H1 (cell line): ENCODE measurements at regions not wholly inside any gene's neighbourhood (a gene's known extent, or its start where the extent isn't known, plus 50 kb on each side); places are given as distances from the start of the nearest gene placed in this dataset.

ENCODE experiments used
- CTCF ChIA-PET: fragments of 300-600 bp; sonication (Branson Sonifier 250); formaldehyde crosslinking; loops from one replicate; lab custom pipeline; 2021; ENCODE audit not compliant: partially characterized antibody; lab: Charles Lee
- POLR2A ChIA-PET: fragments of 300-600 bp; sonication (Branson Sonifier 250); formaldehyde crosslinking; loops from one replicate; lab custom pipeline; 2021; ENCODE audit warnings: inconsistent platforms; ENCODE audit not compliant: partially characterized antibody; lab: Charles Lee
- DNase-seq, 2 experiments: peaks; one replicate each; pipeline versions ENCODE4 v3.0.0 to v3.0.0-alpha.2; 2010 to 2022; ENCODE audit warnings: low spot score in 2 of 2, low read depth in 1 of 2, mixed read lengths in 1 of 2
- FAIRE-seq: peaks from 2 replicates; lab custom pipeline; 2011; peaks lifted over from hg19 to GRCh38; lab: Jason Lieb, UNC
- H2AFZ ChIP-seq: 2 replicates; pipeline ENCODE4 v1.8.1; 2012; ENCODE audit warnings: low read length, inconsistent platforms
- H2AK5ac ChIP-seq: 2 replicates; pipeline ENCODE4 v1.6.1; 2013; ENCODE audit warnings: low read depth, low read length
- H2BK120ac ChIP-seq: replicated peaks from 2 replicates; pipeline ENCODE3; 2013; ENCODE audit warnings: low read depth, low read length, inconsistent platforms
- H2BK12ac ChIP-seq: 2 replicates; pipeline ENCODE4 v1.6.1; 2013; ENCODE audit warnings: low read depth, low read length
- H2BK15ac ChIP-seq: 2 replicates; pipeline ENCODE4 v1.6.1; 2013; ENCODE audit warnings: low read length
- H2BK20ac ChIP-seq: 2 replicates; pipeline ENCODE4 v1.6.1; 2013; ENCODE audit warnings: low read length
- H2BK5ac ChIP-seq: 2 replicates; pipeline ENCODE4 v1.6.1; 2013; ENCODE audit warnings: low read depth, low read length
- H3K14ac ChIP-seq: 2 replicates; pipeline ENCODE4 v1.6.1; 2013; ENCODE audit warnings: inconsistent platforms; ENCODE audit not compliant: insufficient read length
- H3K18ac ChIP-seq: 2 replicates; pipeline ENCODE4 v1.6.1; 2013; ENCODE audit warnings: low read length; ENCODE audit errors: extremely low read depth
- H3K23ac ChIP-seq: 2 replicates; pipeline ENCODE4 v1.6.1; 2013; ENCODE audit warnings: inconsistent platforms; ENCODE audit not compliant: insufficient read length
- H3K23me2 ChIP-seq: 2 replicates; pipeline ENCODE4 v1.6.1; 2013; ENCODE audit warnings: low read depth, low read length
- H3K27ac ChIP-seq: 2 replicates; pipeline ENCODE4 v1.6.1; 2011; ENCODE audit warnings: low read depth, low read length, inconsistent platforms
- H3K27me3 ChIP-seq, 4 experiments: replicated peaks in 1 of 4; 1 replicate in 1 of 4; 2 replicates in 3 of 4; pipeline versions ENCODE4 v1.6.1 to v1.8.1; 2011 to 2013; ENCODE audit warnings: low read length in 3 of 4, mild to moderate bottlenecking in 3 of 4, inconsistent platforms in 2 of 4, mixed read lengths in 2 of 4, moderate library complexity in 1 of 4; ENCODE audit not compliant: control insufficient read depth in 3 of 4, insufficient read depth in 3 of 4; ENCODE audit errors: extremely low read depth in 1 of 4
- H3K36me3 ChIP-seq, 4 experiments: 2 replicates each; pipeline versions ENCODE4 v1.6.1 to v1.8.1; 2011 to 2013; ENCODE audit warnings: mild to moderate bottlenecking in 4 of 4, low read length in 3 of 4, moderate library complexity in 2 of 4, control low read depth in 1 of 4, inconsistent platforms in 1 of 4; ENCODE audit not compliant: insufficient read depth in 4 of 4, control insufficient read depth in 2 of 4
- H3K4ac ChIP-seq: replicated peaks from 2 replicates; pipeline ENCODE3; 2013; ENCODE audit warnings: low read length, low read depth, mixed read lengths, inconsistent platforms; ENCODE audit not compliant: insufficient read length
- H3K4me1 ChIP-seq, 4 experiments: replicated peaks in 1 of 4; 1 replicate in 1 of 4; 2 replicates in 3 of 4; pipeline versions ENCODE4 v1.6.1 to v1.8.1; 2011 to 2013; ENCODE audit warnings: low read length in 3 of 4, inconsistent platforms in 2 of 4, mixed read lengths in 1 of 4; ENCODE audit not compliant: insufficient read depth in 4 of 4, control insufficient read depth in 3 of 4
- H3K4me2 ChIP-seq, 2 experiments: 2 replicates each; pipeline versions ENCODE4 v1.6.1 to v1.8.1; 2011 to 2013; ENCODE audit warnings: low read depth in 2 of 2, low read length in 2 of 2, control low read depth in 1 of 2, inconsistent platforms in 1 of 2, mild to moderate bottlenecking in 1 of 2; ENCODE audit not compliant: insufficient read depth in 1 of 2
- H3K4me3 ChIP-seq, 4 experiments: fragments of 200-600, 300-600 bp in 1 of 4; sonication (generic), shearing (Covaris generic), sonication (Bioruptor Twin) in 1 of 4; 2 replicates each; pipeline versions ENCODE4 v1.5.1 to v1.8.1; 2011 to 2016; ENCODE audit warnings: low read length in 4 of 4, low read depth in 3 of 4, control low read depth in 2 of 4, inconsistent platforms in 2 of 4, mild to moderate bottlenecking in 2 of 4, mixed read lengths in 1 of 4, moderate library complexity in 1 of 4; ENCODE audit not compliant: insufficient read depth in 2 of 4; ENCODE audit errors: extremely low read depth in 1 of 4
- H3K56ac ChIP-seq: replicated peaks from 2 replicates; pipeline ENCODE3; 2013; ENCODE audit warnings: low read depth, mild to moderate bottlenecking, mixed read lengths, low read length, inconsistent platforms; ENCODE audit not compliant: insufficient read length
- H3K79me1 ChIP-seq: 2 replicates; pipeline ENCODE4 v1.6.1; 2013; ENCODE audit warnings: low read depth, low read length, control low read depth
- H3K79me2 ChIP-seq, 2 experiments: 2 replicates each; pipeline versions ENCODE4 v1.6.1 to v1.8.1; 2012 to 2013; ENCODE audit warnings: low read length in 2 of 2, mild to moderate bottlenecking in 2 of 2, inconsistent platforms in 1 of 2; ENCODE audit not compliant: insufficient read depth in 2 of 2, control insufficient read depth in 1 of 2
- H3K9ac ChIP-seq, 4 experiments: replicated peaks in 1 of 4; 1 replicate in 1 of 4; 2 replicates in 3 of 4; pipeline versions ENCODE4 v1.6.1 to v1.8.1; 2011 to 2013; ENCODE audit warnings: low read depth in 3 of 4, low read length in 3 of 4, control low read depth in 2 of 4, mild to moderate bottlenecking in 2 of 4, moderate library complexity in 2 of 4, inconsistent platforms in 1 of 4; ENCODE audit errors: extremely low read depth in 1 of 4
- H3K9me3 ChIP-seq, 2 experiments: 2 replicates each; pipeline versions ENCODE4 v1.6.1 to v1.8.1; 2012 to 2013; ENCODE audit warnings: mild to moderate bottlenecking in 2 of 2, moderate library complexity in 2 of 2, control low read depth in 1 of 2, inconsistent platforms in 1 of 2, low read depth in 1 of 2, low read length in 1 of 2, mixed read lengths in 1 of 2; ENCODE audit not compliant: insufficient read depth in 2 of 2
- H4K20me1 ChIP-seq, 2 experiments: replicated peaks in 1 of 2; 2 replicates each; pipeline versions ENCODE3 to v1.8.1; 2011 to 2013; ENCODE audit warnings: inconsistent platforms in 2 of 2, low read length in 2 of 2, mild to moderate bottlenecking in 1 of 2; ENCODE audit not compliant: insufficient read depth in 2 of 2, control insufficient read depth in 1 of 2
- H4K5ac ChIP-seq: 2 replicates; pipeline ENCODE4 v1.6.1; 2013; ENCODE audit warnings: low read length, low read depth, mixed read lengths, inconsistent platforms; ENCODE audit not compliant: insufficient read length
- H4K8ac ChIP-seq: 2 replicates; pipeline ENCODE4 v1.8.0; 2013; ENCODE audit warnings: mild to moderate bottlenecking, moderate library complexity, low read length, inconsistent platforms; ENCODE audit not compliant: insufficient read depth; ENCODE audit errors: extremely low read depth
- H4K91ac ChIP-seq: replicated peaks from 2 replicates; pipeline ENCODE3; 2013; ENCODE audit warnings: low read length, mixed read lengths, inconsistent platforms; ENCODE audit not compliant: insufficient read length
- CBX5 ChIP-seq: fragments of 300-800, 300-1000 bp; sonication (generic); IDR thresholded peaks from 2 replicates; pipeline ENCODE4 v1.7.1; 2016; ENCODE audit warnings: antibody characterized with exemption, low read length, low read depth
- EGR1 ChIP-seq: IDR thresholded peaks from 2 replicates; pipeline ENCODE4 v1.6.1; 2011; ENCODE audit warnings: low read depth, low read length, borderline replicate concordance
- GTF2F1 ChIP-seq: IDR thresholded peaks from 2 replicates; pipeline ENCODE4 v1.6.1; 2012; ENCODE audit warnings: low read depth, low read length, improper control_type of control experiment, borderline replicate concordance
- HDAC2 ChIP-seq, 2 experiments: fragments of 300-600 bp in 1 of 2; sonication (generic) in 1 of 2; IDR thresholded peaks; 2 replicates each; pipeline ENCODE4 v1.6.1; 2011 to 2012; ENCODE audit warnings: low read depth in 2 of 2, low read length in 2 of 2, mild to moderate bottlenecking in 2 of 2, moderate library complexity in 2 of 2, borderline replicate concordance in 1 of 2, inconsistent platforms in 1 of 2
- RBBP5 ChIP-seq: IDR thresholded peaks from 2 replicates; pipeline ENCODE4 v1.7.1; 2012; ENCODE audit warnings: low read depth, mild to moderate bottlenecking, inconsistent platforms, low read length, moderate library complexity, borderline replicate concordance
- RNF2 ChIP-seq: fragments of 200-900, 300-1000 bp; sonication (generic); IDR thresholded peaks from 2 replicates; pipeline ENCODE4 v1.7.1; 2016; ENCODE audit warnings: borderline replicate concordance, low read depth, mild to moderate bottlenecking, antibody characterized with exemption, low read length; ENCODE audit not compliant: poor library complexity, severe bottlenecking; ENCODE audit errors: missing control alignments
- SUZ12 ChIP-seq: fragments of 200-600 bp; sonication (generic); IDR thresholded peaks from 2 replicates; pipeline ENCODE4 v1.6.1; 2012; ENCODE audit warnings: mild to moderate bottlenecking, inconsistent platforms, low read length, moderate library complexity, mixed read lengths
- TAF7 ChIP-seq: optimal IDR thresholded peaks from 2 replicates; pipeline ENCODE3; 2011; ENCODE audit warnings: low read depth, mild to moderate bottlenecking, inconsistent platforms, low read length, moderate library complexity, borderline replicate concordance
- TCF12 ChIP-seq: IDR thresholded peaks from 2 replicates; pipeline ENCODE4 v1.6.1; 2011; ENCODE audit warnings: low read depth, mild to moderate bottlenecking, low read length
- TEAD4 ChIP-seq: IDR thresholded peaks from 2 replicates; pipeline ENCODE4 v1.6.1; 2012; ENCODE audit warnings: low read depth, low read length, inconsistent platforms, mixed read lengths
- WGBS, 2 experiments: shearing (Covaris generic) in 1 of 2; methylation state at CpG; one replicate each; pipeline versions ENCODE4 v1.1.6 to v1.1.7; 2013 to 2015; ENCODE audit warnings: low lambda C conversion rate in 2 of 2, mixed read lengths in 2 of 2, inconsistent platforms in 1 of 2, low coverage in 1 of 2, missing lambda C conversion rate in 1 of 2; ENCODE audit not compliant: insufficient replicate concordance in 2 of 2, insufficient coverage in 1 of 2, insufficient read length in 1 of 2; ENCODE audit errors: extremely low coverage in 1 of 2, missing lambda C conversion rate in 1 of 2; 5-methylcytosine and 5-hydroxymethylcytosine counted together
- TF ChIP-seq, protein P1 (sequence below): IDR thresholded peaks from 2 replicates; pipeline ENCODE4 v1.6.1; 2011; ENCODE audit warnings: low read depth, mild to moderate bottlenecking, low read length; ENCODE audit not compliant: insufficient read depth

DNA sequence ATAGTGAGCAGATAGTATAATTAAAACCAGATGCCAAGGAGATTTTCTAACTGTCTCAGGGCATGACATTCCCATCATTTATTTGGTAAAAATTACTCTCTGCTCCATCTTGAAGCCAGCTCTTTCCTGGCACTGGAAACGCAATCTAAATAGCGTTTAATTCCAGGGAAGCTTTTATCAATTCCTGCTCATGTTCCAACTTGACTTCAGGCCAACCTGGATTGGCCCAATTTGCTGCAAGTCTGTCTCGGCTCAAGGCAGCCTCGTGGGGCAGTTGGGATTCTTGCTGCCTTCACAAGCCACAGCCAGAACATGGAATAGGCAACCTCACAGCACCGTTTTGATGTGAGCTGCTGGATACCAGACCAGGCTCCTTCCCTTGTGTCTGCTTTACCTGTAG lies 1255.9 kb downstream of the TBC1D22A start:
- Histone ChIP-seq H4K5ac (no peak overlapping the region), H3K23me2 (no peaks in the 10 kb centered on the region; the same call in 1 of the 2 replicates), H3K36me3 (no peaks in the 10 kb centered on the region), H2AK5ac (no peak overlapping the region), H2AFZ (no peak overlapping the region), H3K9ac (no peak overlapping the region), H3K4ac (no peak overlapping the region), H3K23ac (no peak overlapping the region), H3K14ac (no peak overlapping the region), H3K27ac (no peak overlapping the region), H3K79me1 (no peaks in the 10 kb centered on the region), H3K18ac (no peak overlapping the region), H4K8ac (no peak overlapping the region), H3K4me2 (no peak overlapping the region), H3K27me3 (peaks cover 0 to 2% (median 0%) of the 10 kb centered on the region in 4 experiments; a peak in 1 of 7 replicates), H2BK12ac (no peak overlapping the region), H2BK120ac (no peak overlapping the region), H3K56ac (no peak overlapping the region), H3K4me3 (no peak overlapping the region), H2BK20ac (no peak overlapping the region), H3K4me1 (no peaks in the 10 kb centered on the region), H4K20me1 (no peaks in the 10 kb centered on the region), H3K79me2 (no peaks in the 10 kb centered on the region), H2BK15ac (no peak overlapping the region), H3K9me3 (peaks cover 25 to 44% of the 10 kb centered on the region in 2 experiments), H4K91ac (no peak overlapping the region), H2BK5ac (no peak overlapping the region)
- 89% methylated on average over 5 of the region's 5 CpGs; no CpG with 5 or more reads in 1 of the 2 experiments for WGBS, 2 experiments
- no peak for TF ChIP-seq TAF7
- no peak for TF ChIP-seq SUZ12
- no peak for TF ChIP-seq EGR1
- TF ChIP-seq CBX5 = no peak
- TF ChIP-seq, protein P1, sequence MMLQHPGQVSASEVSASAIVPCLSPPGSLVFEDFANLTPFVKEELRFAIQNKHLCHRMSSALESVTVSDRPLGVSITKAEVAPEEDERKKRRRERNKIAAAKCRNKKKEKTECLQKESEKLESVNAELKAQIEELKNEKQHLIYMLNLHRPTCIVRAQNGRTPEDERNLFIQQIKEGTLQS = no peak
- no peak for TF ChIP-seq HDAC2 (IDR thresholded peaks at IDR 0.05; ENCODE audit: borderline replicate concordance in 1 of 2, low read depth in 2 of 2, low read length in 2 of 2)
- TF ChIP-seq RBBP5 = no peak
- TF ChIP-seq GTF2F1 = no peak
- no peak for TF ChIP-seq TCF12
- TF ChIP-seq TEAD4 = no peak
- TF ChIP-seq RNF2 = no peak
- ChIA-PET CTCF (interaction anchor here (0.6 kb wide), 1 partner anchor 9 kb away, joined by 4 read pairs; no protein-coding TSS in a partner anchor), POLR2A (no interaction called here)
- no peak for FAIRE-seq
- DNase-seq = no peak
